Fibroblast of mammary gland (primary cell): ENCODE measurements at regions not wholly inside any gene's neighbourhood (a gene's known extent, or its start where the extent isn't known, plus 50 kb on each side); places are given as distances from the start of the nearest gene placed in this dataset.

Experiments
- DNase-seq: peaks from one replicate; pipeline ENCODE4 v3.0.0-alpha.2; 2010; ENCODE audit warnings: low read depth
- H3K4me3 ChIP-seq: 2 replicates; pipeline ENCODE4 v1.5.1; 2011; ENCODE audit warnings: low read depth, mild to moderate bottlenecking, low read length, moderate library complexity; ENCODE audit not compliant: control insufficient read depth
- TF ChIP-seq, protein P1 (sequence below): conservative IDR thresholded peaks from 2 replicates; pipeline ENCODE4 v1.5.1; 2011; ENCODE audit warnings: low read depth, low read length, inconsistent platforms; ENCODE audit not compliant: control insufficient read depth, insufficient read depth

DNA sequence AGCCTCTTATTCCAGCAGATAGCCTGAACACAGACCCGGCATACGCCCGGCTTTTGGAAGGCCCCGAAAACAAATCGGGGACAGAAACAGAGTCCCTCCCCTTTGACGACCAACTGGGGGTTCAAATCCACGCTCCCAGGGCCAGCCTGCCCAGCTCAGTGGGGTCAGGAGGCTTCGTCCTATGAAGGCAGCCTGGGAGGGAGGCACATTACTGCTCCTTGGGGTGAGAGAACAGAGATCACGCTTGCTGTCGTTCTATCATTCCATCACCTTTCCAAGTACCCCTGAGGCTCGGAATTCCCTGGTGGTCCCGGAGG, 208.8 kb upstream of the SALL3 start:
- no peak overlapping the region for H3K4me3 ChIP-seq
- DNase-seq, result no peak
- TF ChIP-seq, protein P1, sequence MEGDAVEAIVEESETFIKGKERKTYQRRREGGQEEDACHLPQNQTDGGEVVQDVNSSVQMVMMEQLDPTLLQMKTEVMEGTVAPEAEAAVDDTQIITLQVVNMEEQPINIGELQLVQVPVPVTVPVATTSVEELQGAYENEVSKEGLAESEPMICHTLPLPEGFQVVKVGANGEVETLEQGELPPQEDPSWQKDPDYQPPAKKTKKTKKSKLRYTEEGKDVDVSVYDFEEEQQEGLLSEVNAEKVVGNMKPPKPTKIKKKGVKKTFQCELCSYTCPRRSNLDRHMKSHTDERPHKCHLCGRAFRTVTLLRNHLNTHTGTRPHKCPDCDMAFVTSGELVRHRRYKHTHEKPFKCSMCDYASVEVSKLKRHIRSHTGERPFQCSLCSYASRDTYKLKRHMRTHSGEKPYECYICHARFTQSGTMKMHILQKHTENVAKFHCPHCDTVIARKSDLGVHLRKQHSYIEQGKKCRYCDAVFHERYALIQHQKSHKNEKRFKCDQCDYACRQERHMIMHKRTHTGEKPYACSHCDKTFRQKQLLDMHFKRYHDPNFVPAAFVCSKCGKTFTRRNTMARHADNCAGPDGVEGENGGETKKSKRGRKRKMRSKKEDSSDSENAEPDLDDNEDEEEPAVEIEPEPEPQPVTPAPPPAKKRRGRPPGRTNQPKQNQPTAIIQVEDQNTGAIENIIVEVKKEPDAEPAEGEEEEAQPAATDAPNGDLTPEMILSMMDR, result no peak

DNA sequence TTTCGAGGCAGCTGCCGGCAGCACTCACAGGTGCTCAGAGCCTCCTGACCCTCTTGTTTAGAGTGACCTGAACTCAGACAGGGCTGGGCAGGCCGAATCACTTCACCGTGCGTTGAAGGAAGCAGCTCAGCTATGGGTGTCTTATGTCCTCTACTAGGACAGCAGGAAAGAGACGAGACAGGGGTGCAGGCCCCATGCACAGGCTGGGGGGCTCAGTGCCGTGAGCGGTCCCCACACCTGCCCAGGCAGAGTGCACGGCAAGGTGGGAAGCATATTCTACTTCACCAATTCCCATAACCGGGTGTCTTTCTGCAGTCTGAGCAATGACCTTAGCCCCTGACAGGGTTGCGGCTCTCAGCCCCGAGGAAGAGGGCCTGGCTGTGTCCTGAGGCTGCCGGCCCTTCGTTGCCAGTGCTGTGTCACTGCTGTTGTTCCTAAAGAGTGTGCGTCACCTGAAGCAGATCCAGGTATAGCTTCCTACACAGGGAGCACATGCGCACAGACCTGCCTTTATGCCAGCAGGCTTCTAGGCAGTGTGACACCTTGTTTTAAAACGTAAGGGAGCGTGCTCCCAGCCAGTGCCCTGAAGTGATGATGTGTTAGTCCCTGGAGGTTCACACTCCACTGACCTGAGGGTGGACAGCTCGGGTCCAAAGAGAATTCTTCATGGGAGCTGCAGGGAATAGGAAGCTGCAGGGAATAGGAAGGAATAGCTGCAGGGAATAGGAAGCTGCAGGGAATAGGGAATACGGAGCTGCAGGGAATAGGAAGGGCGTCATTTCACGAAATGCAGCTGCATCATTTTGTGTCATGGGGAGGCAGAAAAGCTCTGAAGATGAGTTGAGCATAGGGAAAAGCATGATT, 207.9 kb upstream of the SALL3 start:
- H3K4me3 ChIP-seq, result no peak overlapping the region
- TF ChIP-seq, protein P1, result no peak
- no peak for DNase-seq

DNA sequence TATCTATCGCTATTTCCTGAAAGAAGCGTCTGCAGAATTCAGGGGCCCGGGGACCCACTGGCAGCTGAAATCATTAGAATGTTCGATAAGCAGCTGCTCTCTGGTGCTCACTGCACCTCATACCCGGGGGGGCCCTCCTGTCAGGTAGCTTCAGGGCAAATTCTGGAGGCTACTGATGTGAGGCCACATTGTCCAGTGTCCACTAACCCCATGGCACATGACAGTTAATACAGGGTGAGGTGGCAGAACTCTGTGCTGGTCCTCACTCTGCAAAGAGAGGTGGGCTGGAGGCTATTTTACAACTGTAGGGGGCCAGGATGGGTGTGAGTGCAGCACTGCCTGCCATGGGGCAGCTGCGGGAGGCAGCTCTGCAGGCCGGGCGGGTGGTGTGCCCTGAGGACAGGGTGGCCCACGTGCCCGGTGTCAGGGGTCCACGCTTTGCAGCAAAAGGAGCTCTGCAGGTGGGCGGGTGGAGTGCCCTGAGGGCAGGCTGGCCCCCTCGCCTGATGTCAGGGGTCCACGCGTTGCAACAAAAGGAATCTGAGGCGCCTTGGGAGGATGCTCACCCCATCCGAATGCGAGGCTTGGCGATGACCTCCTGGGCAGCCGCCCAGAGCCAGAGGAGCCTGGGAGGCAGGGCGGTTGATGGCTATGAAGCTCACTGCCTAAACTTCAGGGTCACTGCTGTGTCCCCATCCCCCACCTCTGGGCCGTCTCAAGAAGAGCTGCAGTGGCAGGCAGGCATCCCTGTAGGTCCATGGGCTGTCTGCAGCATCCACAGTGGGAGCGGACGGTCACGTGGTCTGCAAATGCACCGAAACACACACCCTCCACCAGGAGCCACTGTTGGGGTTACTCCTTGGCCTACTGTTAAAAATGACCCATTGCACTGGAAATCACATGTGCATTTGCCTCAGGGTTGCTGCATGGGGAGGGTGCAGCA, 207.0 kb upstream of the SALL3 start:
- DNase-seq, result no peak
- TF ChIP-seq, protein P1, result no peak
- H3K4me3 ChIP-seq, result no peak overlapping the region

DNA sequence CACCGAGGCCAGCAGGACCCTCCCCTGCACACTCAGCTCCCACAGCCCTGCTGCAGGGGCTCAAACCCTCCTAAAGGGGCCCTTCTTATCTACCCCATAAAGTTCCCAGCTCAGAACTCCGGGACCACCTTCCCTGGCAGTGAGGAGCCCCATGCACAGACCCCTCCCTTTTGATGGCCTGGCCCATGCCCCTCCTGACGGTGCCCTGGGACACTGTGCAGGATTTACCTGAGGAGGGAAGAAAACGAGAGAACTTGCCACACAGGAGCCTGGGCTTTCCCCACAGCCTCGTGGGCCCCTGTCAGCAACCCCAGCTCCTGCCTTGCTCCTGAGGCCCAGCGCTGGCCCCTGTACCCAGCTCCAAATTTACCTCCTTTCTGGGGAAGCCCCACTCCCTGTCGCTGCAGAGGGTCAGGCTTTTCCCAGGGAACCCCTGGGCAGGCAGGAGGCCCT, 206.3 kb upstream of the SALL3 start:
- no peak overlapping the region for H3K4me3 ChIP-seq
- TF ChIP-seq, protein P1, result no peak
- no peak for DNase-seq

DNA sequence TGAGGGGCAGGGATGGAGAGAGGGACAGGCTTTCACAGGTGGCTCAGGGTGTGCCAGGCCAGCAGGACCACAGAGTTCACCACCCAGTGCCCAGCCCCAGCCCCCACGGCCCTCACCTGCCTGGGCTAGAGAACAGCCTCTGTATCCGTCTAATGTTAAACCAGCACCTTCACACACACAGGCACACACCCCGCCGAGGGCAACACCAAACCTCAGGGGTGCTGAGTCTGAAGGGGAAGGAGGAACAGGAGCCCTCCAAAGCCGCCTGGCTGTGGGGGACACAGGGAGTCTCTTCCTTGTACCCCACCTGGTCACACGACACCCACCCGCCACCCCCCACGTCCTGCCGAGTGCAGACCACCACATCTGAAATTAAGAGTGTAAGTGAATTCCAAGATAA, 205.8 kb upstream of the SALL3 start:
- no peak for DNase-seq
- TF ChIP-seq, protein P1, result no peak
- no peak overlapping the region for H3K4me3 ChIP-seq

DNA sequence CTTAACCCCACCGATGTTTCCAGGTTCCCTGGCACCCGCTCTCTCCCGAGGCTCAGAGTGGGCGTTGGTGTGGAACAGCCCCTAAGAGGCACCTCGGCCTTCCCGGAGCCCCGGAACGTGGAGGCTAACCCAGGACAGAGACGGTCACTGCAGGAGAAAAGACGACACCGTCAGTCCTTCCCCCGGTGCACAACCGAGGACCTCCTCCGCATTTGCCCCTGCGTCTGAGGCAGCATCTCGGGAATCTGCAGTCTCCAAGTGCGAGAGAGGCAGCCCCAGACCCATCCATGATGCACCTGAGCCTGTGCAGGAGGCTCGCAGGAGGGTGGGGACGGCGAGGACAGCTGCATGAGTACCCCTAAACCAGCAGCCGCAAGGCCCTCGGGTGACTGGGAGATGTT, 204.9 kb upstream of the SALL3 start:
- TF ChIP-seq, protein P1, result no peak
- no peak for DNase-seq

More for the DNA sequence above, 204.9 kb upstream of the SALL3 start:
- no peak overlapping the region for H3K4me3 ChIP-seq
